ENCODE measurements at regions not wholly inside any gene's neighbourhood (a gene's known extent, or its start where the extent isn't known, plus 50 kb on each side); places are given as distances from the start of the nearest gene placed in this dataset.

DNA sequence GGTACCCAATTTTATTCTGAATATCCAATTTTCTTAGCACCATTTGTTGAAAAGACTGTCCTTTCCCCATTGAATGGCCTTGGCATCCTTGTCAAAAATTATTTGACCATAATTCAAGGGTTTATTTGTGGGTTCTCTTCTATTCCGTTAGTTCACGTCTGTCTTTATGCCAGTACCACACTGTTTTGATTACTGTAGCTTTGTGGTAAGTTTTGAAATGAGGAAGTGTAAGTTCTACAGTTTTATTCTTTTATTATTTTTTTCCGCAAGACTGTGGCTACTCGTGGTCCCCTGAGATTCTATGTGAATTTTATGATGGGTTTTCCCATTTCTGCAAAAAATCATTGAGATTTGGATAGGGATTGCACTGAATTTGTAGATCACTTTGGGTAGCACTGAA, 402.6 kb downstream of the PLK2 start:
- no peak for DNase-seq

DNA sequence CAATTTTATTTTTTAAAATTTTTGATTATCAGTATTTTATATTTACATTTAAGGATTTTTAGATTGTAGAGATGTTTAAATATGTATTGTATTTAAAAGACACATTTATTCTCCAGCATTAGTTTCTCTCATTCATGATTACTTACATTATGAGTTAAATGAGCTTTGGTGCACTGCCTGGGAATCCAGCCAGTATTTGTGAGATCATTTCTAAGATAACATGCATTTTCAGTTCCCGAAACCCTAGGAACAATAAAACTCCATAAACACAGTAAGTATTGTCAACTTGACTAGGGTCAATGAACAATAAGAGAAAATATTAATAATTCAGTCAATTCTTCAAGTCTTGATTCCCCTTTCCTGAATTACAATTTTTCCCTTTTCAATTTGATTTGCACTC, 403.3 kb downstream of the PLK2 start:
- no peak for DNase-seq

DNA sequence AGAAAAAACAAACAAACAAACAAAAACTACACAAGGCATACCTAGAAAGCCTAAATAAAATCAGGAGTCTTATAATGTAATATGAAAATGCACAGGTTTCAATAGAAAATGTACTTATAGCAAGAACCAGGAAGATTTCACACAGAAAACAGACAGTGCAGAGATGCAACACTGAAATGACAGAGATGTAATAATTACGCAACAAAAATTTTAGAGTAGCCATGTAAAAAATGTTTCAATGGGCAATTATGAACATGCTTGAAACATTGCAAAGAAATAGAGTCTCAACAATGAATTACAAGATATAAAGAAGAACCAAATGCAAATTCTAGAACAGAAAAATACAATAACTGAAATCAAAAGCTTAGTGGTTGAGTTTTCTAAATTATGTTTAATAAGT, 405.9 kb downstream of the PLK2 start:
- no peak for DNase-seq

DNA sequence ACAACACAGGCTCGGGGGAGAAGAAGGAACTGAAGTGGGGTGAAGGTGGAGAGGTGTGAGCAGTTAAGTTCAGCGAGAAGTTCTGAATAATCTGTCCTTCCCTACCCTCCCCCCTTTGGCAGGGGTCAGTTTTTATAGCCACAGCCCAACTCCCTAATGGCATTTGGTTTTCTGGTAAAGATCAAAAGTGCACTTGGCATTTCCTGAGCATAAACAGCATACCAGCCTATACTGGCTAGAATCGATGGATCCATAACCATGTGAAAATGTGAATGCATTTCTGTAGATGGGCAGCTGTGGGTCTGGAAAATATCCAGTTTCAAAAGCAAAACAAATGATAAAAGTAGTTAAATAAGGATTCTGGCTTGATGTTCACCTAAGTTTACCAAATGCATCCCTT, 410.9 kb downstream of the PLK2 start:
- no peak for DNase-seq

DNA sequence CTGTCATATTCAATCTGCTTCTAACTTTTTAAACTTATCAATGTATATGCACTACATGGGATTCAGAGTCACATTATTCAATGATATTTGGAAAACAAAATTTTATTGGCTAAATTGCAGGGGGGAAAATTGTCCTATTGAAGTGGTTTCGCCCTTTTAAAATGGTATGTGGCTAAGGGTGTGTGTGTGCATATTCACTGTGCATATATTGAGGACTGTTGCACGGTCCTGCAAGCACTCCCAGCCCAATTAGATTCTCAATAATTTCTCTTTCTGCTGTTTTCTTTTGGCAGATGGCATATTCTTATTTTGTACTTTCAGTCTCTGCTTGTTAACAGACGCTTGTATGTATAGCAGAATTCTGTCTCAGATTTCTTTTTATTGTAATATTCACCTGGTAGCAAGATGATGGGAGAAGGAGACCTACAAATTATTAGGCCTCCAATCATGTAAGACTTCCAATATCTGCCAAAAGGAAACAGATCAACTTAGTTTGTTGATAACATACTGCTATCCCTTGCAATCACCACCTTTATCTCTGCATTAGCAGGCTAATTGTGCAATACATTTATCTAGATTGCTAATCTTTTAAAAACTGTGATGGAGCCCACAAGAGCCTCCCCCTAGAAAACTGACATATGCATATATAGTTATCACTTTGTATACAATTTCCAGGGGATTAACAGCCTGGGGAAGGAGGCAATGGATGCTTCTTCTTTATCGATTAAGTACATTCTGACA, 411.5 kb downstream of the PLK2 start:
- DNase-seq, result no peak

DNA sequence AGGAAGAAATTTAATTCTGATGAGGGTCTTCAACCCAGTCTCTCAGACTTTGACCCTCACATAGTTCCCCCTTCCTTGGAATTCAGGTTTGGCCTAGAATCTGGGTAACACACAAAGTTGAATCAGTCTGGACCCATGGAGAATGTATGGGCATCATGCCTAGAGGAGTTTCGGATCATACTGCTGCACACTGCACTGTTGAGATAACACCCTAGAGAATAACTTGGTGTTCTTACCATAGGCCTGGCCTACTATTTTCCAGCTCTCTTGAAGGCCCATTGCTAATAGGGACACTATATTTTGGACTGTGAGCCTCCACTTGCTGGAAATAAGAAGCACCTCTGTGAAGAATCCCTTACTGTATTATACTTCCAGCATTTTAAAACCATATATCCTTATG, 413.5 kb downstream of the PLK2 start:
- DNase-seq, result no peak

DNA sequence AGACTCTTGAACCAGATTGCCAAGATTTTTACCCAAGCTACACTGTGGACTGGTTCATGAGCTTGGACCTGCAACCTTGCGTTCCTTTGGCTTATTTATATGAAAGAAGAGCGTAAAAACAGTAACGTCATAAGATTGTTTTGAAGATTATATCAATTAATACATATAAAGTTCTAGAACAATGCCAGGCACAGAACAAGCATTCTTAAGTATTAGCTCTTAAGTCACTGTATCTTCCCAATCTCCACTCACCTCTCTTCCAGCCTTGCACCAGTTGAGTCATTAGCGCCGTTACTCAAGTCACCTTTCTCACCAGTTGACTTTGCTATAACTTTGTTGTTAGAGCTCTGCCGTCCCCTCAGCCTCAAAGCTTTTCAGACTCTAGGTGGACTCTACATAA, 415.7 kb downstream of the PLK2 start:
- no peak for DNase-seq

DNA sequence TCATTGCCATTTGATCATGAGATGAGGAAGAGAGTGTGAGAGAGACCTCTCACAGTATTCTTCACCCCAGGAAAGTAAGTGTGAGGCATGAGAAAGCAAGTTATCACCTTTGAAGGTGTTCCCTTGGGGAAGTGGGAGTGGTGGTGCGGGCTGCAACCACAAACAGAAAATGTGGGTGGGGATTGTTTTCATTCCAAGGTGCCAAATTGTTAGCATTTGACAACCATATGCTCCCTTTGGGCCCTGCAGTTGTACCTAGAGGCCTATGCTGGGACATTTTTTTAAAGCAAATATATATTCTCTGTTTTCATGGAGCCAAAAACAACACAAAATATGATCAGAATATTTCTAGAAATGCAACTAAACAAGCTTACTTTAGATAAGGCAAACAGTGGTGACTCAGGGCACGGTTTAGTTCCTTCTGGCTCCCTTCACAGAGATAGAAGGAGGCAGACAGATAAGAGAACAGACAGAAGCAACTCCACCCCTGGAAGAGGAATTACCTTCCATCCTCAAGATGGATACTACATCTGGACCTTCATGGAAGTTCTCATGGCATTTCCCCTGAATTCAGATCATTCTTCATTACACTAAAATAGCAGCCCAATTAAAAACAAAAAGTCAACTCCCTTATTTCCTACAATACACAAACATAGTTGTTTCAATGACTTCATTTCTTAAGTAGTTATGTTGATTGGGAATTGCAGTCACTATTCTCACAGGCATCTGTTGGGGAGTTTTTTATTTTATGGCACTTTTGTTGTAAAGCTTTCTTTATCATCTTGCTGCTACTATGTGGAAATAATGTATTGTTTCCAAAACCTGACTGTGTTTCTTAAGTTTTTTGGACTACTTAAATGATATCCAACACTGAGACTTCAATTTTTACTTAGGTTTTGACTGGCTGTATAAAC, 416.6 kb downstream of the PLK2 start:
- no peak for DNase-seq

DNA sequence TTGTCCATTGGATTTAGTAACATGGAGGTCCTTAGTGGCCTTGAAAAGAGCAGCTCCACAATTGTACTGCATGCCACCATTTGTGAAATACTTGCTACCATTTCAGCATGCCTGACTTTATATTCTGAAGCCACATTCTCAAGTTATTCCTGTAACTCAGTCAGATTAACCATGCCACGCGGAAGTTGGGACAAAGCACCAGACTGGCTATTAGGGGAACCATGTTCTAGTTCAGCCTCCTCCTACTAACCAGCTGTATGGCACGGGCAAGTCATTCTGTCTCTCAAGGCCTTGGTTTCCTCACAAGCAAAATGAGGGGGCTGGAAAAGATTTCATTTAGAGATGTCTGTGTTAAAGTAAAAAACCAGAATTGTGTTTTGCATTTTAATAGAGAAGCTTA, 418.0 kb downstream of the PLK2 start:
- no peak for DNase-seq

DNA sequence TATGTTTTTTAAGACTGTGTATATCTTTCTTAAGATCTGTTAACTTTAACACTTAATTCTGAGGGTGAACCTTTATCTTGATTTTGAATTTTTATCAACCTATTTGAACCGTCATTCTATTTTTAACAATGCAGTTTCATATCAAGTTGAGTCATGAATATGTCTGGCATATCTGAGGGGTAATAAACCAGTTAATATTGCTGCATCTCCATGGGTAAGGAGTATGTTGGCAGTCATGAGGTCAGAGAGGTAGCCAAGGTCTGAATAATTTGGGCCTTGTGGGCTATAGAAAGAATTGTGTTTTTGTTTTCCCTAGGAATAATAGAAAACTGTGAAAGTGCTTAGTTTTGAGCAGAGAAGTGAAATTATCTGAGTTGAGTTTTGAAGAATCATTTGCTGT, 419.0 kb downstream of the PLK2 start:
- DNase-seq, result no peak

DNA sequence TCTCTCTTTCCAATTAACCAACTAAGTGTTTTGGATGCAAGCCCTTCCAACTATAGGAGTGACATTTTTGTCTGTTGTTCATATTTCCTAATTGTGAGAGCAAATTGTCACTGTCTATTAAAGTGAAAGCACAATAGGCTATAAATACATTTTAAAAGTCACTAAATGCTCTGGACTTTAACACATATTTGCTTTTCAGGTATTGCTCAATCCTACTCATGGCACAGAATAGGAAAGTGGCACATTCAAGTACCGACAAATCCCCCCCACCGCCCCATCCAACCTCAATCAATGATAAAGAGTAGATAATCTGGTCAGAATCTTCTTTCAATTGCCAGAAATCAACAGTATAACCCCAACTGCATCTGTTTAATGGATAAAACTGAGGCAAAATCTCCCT, 419.8 kb downstream of the PLK2 start:
- no peak for DNase-seq

DNA sequence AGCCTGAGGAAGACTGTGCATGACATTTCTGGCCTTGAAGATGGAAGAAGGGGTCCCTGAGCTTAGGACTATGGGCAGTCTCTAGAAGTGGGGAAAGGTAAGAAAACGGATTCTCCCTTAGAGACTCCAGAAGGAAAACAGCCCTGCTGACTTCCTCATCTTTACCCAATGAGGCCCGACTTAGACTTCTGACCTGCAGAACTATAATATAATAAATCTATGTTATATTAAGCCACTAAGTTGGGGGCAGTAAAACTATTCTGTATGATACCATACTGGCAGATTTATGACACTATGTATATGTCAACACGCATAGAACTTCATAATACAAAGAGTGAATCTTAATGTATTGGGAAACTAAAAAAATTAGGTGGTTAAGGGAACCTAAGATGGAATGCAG, 422.0 kb downstream of the PLK2 start:
- DNase-seq, result no peak

DNA sequence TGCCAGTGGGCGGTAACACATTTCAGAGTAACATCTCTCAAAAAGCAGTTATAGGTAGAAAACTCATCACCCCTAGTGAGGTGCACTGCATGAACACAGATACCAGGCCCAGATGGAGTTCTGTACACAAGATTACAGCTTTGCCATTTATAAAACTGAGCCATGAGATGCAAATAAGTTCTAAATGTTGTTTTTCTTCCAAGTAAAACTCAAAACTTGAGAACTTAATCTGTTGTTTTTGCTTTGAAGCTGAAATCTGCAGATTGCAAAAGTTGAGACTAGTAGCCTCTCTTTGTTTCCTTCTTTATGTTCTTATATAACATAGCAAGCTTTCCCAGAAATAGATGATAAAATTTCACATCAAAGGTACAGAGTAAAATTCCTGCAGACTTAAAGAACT, 434.1 kb downstream of the PLK2 start:
- no peak for DNase-seq

DNA sequence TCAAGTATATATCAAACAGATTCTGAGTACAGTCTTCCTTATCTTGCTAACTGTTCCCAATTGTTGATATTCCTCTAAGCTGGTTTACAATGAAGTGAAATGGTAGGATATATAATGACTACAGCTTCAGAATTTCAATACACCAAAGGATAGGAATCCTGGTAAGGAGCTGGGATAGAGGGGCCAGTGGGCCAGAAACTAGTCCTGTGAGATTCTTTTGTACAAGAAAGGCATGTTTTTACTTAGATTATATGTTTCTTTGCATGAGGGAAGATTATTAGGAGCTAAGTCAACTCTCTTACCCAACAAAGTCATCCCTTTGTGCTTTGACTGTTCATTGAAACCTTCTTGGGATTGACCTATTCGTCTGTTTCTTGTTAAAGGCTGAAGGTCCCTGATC, 435.7 kb downstream of the PLK2 start:
- no peak for DNase-seq

DNA sequence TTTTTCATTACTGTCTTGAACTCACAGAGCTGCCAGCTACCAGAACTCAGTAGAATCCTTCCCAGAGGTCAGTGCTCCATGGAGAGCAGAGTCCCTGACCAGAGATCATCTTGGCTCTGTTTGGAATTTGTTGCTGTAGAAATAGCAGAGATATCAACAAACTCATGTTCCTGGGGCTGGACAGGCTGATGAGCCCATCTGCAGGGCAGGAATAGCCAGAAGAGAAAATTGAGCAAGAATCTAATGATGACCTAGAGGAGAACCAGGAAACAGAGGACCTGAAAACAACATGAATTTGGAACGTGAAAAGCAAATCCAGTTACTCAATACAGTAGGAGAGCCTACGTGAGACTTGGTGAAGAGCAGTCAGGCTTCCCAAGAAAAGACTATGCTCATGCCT, 437.8 kb downstream of the PLK2 start:
- no peak for DNase-seq

DNA sequence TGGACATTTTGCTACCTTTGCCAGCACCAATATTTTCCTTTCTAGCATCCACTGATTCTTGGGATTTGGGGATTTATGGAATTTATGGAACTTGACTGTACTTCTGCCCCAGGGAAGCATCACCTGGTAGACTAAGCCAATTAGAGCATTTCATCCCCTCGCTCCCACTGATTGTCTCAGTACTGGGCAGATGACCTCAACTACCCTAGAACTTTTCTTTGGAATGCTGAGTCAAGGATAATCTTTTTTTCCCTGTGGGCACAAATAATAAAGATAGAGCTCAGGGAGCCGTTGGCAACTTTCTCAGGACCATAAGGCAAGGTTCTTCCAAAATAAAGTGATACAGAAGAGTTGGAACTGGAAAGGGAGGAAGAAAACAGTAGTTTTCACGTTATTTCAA, 438.4 kb downstream of the PLK2 start:
- DNase-seq, result no peak

DNA sequence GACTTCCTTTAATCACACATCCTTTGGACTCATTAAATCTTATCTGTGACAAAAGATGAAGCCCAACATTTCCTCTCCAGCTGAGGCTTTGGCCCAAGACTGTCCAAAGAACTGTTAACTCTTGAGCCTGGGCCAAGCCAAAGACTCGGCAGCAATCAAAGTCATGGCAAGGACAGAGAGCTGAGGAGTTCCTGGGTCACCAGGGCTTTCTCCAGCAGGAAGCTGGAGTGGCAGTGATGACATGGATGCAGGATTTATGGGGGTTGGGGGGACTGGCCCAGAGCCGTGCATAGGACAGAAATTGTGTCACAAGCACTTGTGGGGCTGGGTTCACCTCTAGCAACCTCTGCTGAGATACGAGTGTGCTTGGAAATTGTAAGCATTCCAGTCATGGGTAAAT, 440.3 kb downstream of the PLK2 start:
- DNase-seq, result no peak

DNA sequence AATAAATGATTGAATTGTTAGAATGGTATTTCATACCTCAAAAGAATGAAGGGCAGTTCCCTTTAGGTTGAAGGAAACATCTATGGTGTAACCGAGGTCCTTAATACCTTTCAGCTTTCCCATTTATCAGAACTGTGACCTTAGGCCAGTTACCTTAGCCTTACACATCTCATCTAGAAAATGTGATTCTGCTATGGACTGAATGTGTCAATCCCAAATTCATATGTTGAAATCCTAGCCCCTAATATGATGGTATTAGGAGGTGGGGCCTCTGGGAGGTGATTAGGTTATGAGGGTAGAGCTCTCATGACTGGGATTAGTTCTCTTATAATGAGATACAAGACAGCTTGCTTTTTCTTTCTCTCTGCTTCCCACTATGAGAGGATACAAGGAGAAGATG, 441.9 kb downstream of the PLK2 start:
- no peak for DNase-seq

DNA sequence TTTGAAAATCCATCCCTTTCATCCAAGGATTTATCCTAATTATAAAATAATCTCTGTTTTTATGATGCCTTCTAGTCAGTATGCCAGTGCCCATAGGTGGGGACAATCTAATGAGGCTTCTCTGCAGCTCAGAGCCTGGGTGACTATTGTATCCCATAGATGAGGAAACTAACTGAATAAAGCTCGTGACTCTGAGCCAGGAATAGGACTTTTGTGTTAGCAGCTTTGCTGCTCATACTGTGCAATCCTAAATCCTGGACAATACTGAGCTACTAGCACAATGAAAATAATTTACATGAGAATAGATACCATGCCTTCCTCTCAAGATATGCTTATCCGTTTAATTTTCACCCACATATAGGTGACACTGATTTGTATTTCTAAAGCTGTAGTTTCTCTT, 443.0 kb downstream of the PLK2 start:
- no peak for DNase-seq

DNA sequence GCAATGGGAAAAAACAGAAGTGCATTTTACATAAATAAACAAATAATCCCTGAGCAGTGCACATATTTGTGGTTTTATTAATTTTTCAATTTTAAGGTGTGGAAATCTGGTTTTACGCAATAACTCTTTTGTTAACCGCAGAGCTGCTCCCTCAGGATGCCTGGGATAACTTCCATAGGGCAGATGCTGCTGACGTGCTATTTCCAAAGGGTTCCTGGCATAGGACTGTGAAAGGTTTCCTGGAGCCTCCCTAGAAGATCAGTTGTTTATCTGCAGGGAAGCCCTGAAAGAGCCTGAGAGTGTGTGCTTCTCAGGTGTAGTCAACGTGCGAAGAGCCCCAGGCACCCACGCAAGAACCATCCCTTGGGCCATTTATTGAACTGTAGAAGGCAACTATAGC, 443.5 kb downstream of the PLK2 start:
- DNase-seq, result no peak

DNA sequence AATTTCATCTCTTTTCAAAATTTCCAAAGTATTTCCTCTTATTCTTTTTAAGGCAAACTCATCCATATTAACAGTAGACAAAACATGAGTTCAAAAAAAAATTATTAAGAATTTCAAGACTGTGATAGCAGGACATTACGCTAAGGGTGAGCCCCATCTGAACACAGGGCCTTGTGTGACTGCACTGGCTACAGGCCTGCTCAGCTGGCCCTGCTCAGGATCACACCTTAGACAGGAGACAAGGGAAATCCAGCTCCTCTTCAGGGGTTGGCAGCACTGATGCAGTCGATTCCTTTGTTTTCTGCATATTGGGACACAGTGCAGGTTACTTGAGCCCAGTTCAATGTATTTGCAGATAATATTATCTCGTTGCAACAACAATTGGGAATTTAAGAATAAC, 444.7 kb downstream of the PLK2 start:
- DNase-seq, result no peak

DNA sequence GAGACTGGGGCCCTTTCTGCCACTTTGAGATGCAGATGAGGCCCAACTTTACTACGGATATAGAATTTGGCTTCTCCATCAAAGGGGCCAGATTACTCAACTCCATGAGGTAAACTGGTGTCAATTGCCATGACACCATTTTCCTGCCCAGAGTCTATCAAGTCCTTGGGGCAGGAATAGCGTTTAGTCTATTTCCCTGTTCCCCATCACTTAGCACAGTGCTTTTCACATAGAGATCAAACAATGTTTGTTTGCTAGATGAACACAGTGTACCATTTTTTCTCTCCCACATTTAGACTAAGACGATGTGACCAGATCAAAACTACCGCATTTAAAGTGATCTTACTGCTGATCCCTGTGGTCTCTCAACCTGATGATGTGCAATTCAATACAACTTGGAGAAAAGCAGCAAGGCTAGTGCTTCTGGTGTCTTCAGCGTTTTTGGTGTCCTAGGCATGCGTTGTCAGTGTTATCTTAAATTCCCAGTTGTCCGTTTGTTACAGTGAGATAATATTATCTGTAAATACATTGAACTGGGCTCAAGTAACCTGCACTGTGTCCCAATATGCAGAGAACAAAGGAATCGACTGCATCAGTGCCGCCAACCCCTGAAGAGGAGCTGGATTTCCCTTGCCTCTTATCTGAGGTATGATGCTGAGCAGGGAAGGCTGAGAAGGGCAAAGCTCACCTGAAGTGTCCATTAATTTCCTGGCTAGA, 446.2 kb downstream of the PLK2 start:
- no peak for DNase-seq

DNA sequence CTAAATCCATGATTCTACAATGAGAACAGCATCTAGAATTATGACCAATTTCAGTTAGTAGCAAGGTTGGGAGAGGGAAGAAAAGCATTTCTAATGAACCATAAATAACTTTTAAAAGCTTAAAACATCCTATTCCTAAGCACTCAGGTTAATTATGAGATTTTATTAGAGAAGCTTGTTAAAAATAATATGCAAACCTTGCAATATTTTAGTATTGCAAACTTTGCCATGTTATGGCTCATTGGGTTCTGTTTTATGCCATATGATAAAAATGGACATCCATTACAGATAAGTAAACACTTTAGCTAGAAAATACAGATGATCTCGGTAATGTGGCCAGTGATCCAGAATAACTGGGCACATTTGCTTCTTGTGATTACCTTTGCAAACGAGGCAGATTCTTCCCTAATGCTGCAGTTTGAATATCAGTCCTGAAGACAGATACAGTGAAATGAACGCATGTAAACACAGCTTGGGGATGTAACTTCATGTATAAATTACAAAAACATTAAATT, 447.0 kb downstream of the PLK2 start:
- no peak for DNase-seq

DNA sequence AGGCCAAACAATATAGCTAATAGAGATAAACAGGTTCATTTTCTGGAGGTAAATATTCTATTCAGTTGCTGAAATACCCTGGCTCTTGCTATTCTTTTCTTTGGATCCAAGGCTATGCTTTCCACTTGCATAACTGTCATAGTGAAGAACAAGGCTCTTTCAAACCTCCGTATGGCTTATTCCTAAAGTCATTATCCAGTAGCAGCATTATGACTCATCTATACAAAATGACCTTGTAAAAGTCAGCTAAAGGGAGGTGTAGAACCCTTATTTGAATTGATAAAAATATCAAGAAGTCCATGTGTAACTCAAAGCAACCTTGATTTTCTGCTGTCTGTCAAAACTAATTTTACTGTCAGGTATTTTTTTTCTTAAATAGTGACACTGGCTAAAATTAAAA, 447.8 kb downstream of the PLK2 start:
- no peak for DNase-seq

Data from activated T-cell treated with anti-CD3 and anti-CD28 coated beads for 4 hours (primary cell).